HFF-Myc (cell line): ENCODE measurements at regions not wholly inside any gene's neighbourhood (a gene's known extent, or its start where the extent isn't known, plus 50 kb on each side); places are given as distances from the start of the nearest gene placed in this dataset.

Experiments used
- DNase-seq: peaks from one replicate; pipeline ENCODE4 v3.0.0-alpha.2; 2011; ENCODE audit warnings: low read depth; ENCODE audit errors: extremely low read depth
- H3K4me3 ChIP-seq: replicated peaks from 2 replicates; pipeline ENCODE4 v1.5.1; 2011; ENCODE audit warnings: low read depth, mild to moderate bottlenecking, control low read depth, low read length
- TF ChIP-seq, protein P1 (sequence below): IDR thresholded peaks from 2 replicates; pipeline ENCODE4 v1.5.1; 2012; ENCODE audit warnings: mild to moderate bottlenecking, low read depth, low read length, control low read depth; ENCODE audit errors: missing control alignments

DNA sequence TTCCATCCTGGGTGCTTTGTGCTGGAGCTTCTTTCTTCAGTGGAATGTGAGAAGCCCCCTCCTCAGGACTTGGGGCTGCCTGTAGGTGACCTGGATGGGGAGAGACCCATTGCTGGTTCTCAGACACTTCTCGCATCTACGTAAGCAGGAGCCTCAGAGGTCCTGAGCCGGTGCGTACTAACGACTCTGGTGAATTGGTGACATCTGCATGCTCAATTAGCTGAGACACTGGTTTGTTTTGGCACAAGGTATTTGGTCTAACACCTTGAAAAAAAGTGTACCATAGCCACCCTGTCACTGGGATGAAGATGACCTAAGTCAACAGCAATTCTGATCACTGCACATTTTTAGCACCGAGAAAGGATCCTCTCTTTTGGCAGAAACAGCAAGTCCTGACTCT lies 57.7 kb downstream of the LRRC30 start:
- no peak overlapping the region for H3K4me3 ChIP-seq
- DNase-seq: no peak
- TF ChIP-seq, protein P1, sequence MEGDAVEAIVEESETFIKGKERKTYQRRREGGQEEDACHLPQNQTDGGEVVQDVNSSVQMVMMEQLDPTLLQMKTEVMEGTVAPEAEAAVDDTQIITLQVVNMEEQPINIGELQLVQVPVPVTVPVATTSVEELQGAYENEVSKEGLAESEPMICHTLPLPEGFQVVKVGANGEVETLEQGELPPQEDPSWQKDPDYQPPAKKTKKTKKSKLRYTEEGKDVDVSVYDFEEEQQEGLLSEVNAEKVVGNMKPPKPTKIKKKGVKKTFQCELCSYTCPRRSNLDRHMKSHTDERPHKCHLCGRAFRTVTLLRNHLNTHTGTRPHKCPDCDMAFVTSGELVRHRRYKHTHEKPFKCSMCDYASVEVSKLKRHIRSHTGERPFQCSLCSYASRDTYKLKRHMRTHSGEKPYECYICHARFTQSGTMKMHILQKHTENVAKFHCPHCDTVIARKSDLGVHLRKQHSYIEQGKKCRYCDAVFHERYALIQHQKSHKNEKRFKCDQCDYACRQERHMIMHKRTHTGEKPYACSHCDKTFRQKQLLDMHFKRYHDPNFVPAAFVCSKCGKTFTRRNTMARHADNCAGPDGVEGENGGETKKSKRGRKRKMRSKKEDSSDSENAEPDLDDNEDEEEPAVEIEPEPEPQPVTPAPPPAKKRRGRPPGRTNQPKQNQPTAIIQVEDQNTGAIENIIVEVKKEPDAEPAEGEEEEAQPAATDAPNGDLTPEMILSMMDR: no peak

- no peak for DNase-seq
- TF ChIP-seq, protein P1: no peak
- no peak overlapping the region for H3K4me3 ChIP-seq
Observed at GRCh38 chr18:7290077-7290476, 59.2 kb downstream of the LRRC30 start.

GRCh38 chr18:7291046-7291445 lies 60.2 kb downstream of the LRRC30 start:
- no peak for DNase-seq
- TF ChIP-seq, protein P1: no peak

DNA sequence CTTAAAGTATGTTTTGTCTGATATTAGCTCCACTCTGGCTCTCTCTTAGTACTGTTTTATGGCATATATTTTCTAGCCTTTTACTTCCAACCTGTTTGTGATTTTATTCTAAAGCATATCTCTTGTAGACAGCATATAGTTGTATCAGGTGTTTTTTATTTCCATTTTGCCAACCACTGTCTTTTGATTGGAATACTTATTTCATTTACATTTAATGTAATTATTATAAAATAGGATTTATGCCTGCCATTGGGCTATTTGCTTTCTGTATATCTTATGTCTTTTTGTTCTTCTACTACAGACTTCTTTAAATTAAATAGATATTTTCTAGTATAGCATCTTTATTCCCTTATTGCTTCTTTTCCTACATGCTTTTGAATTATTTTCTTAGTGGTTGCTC lies 67.3 kb downstream of the LRRC30 start:
- no peak for DNase-seq
- TF ChIP-seq, protein P1: no peak
- H3K4me3 ChIP-seq: no peak overlapping the region

More at GRCh38 chr18:7291046-7291445, 60.2 kb downstream of the LRRC30 start:
- H3K4me3 ChIP-seq: no peak overlapping the region

GRCh38 chr18:7301094-7301493 lies 70.2 kb downstream of the LRRC30 start:
- DNase-seq: no peak
- no peak overlapping the region for H3K4me3 ChIP-seq
- TF ChIP-seq, protein P1: no peak

- H3K4me3 ChIP-seq: no peak overlapping the region
- DNase-seq: no peak
- TF ChIP-seq, protein P1: no peak
Observed at GRCh38 chr18:7303316-7304060, 72.6 kb downstream of the LRRC30 start.

- DNase-seq: no peak
- TF ChIP-seq, protein P1: no peak
- H3K4me3 ChIP-seq: no peak overlapping the region
Observed at GRCh38 chr18:7304061-7304370, 73.1 kb downstream of the LRRC30 start.
